A549 (cell line): ENCODE measurements at regions not wholly inside any gene's neighbourhood (a gene's known extent, or its start where the extent isn't known, plus 50 kb on each side); places are given as distances from the start of the nearest gene placed in this dataset.

Experiments
- ATAC-seq, 2 experiments: fragments of 200-7000 bp in 1 of 2; fragments of >200 bp in 1 of 2; cut with Nextera tagmentation in 1 of 2; cut with Tn5 transposase in 1 of 2; 3 replicates each; pipeline versions ENCODE4 v1.8.0 to v1.9.1; 2018 to 2020; ENCODE audit warnings: mild to moderate bottlenecking in 1 of 2, moderate library complexity in 1 of 2
- CTCF ChIA-PET: fragments of 300-600 bp; sonication (Branson Sonifier 250); formaldehyde crosslinking; extraction: SDS; loops from one replicate; lab custom pipeline; 2021; ENCODE audit warnings: antibody characterized with exemption, inconsistent platforms; lab: Yijun Ruan, JAX
- POLR2A ChIA-PET: fragments of 350-600 bp; formaldehyde crosslinking; extraction: SDS; loops from one replicate; lab custom pipeline; 2021; ENCODE audit warnings: antibody characterized with exemption, inconsistent platforms; lab: Yijun Ruan, JAX
- DNase-seq, 2 experiments: peaks; one replicate each; pipeline versions ENCODE4 v3.0.0 to v3.0.0-alpha.2; 2011 to 2016; ENCODE audit warnings: low read depth in 1 of 2, low spot score in 1 of 2
- FAIRE-seq: peaks from 2 replicates; lab custom pipeline; 2011; peaks lifted over from hg19 to GRCh38; lab: Jason Lieb, UNC
- H3K27ac ChIP-seq, 2 experiments: fragments of >200 bp; sonication (Bioruptor Twin); formaldehyde crosslinking; 3 replicates each; pipeline ENCODE4 v1.5.1; 2016 to 2017
- H3K4me1 ChIP-seq: fragments of >200 bp; sonication (Bioruptor Twin); formaldehyde crosslinking; 3 replicates; pipeline ENCODE4 v1.6.1; 2016
- H3K4me2 ChIP-seq: fragments of >200 bp; sonication (Bioruptor Twin); formaldehyde crosslinking; 3 replicates; pipeline ENCODE4 v1.6.1; 2016
- H3K4me3 ChIP-seq: fragments of >200 bp; sonication (Bioruptor Twin); formaldehyde crosslinking; 3 replicates; pipeline ENCODE4 v1.5.1; 2016
- H3K9me3 ChIP-seq: fragments of >200 bp; sonication (Bioruptor Twin); formaldehyde crosslinking; 3 replicates; pipeline ENCODE4 v1.6.1; 2016
- CBX2 ChIP-seq: fragments of 200-600 bp; sonication (generic); IDR thresholded peaks from 2 replicates; pipeline ENCODE4 v1.6.1; 2016; ENCODE audit warnings: low read depth, mild to moderate bottlenecking, borderline replicate concordance
- CBX8 ChIP-seq: fragments of 200-600 bp; sonication (generic); IDR thresholded peaks from 2 replicates; pipeline ENCODE4 v1.6.1; 2016
- CEBPB ChIP-seq, 2 experiments: fragments of >200 bp in 1 of 2; sonication (Bioruptor Twin) in 1 of 2; formaldehyde crosslinking in 1 of 2; IDR thresholded peaks; 2 replicates each; pipeline ENCODE4 v1.6.1; 2012 to 2016
- FOSB ChIP-seq: fragments of 250-450 bp; sonication (Bioruptor Pico); IDR thresholded peaks from 2 replicates; pipeline ENCODE4 v1.5.0; 2020; ENCODE audit warnings: mild to moderate bottlenecking, moderate library complexity
- FOSL2 ChIP-seq, 2 experiments: fragments of 450-650 bp in 1 of 2; fragments of >200 bp in 1 of 2; sonication (Bioruptor Twin) in 1 of 2; formaldehyde crosslinking; IDR thresholded peaks; 2 replicates each; pipeline versions ENCODE4 v1.5.0 to v1.6.1; 2016 to 2020; ENCODE audit warnings: mild to moderate bottlenecking in 1 of 2, moderate library complexity in 1 of 2
- HOXA7 ChIP-seq: fragments of 250-450 bp; sonication (Bioruptor Pico); IDR thresholded peaks from 2 replicates; pipeline ENCODE4 v1.5.0; 2020; ENCODE audit warnings: mild to moderate bottlenecking, moderate library complexity
- JUNB ChIP-seq: fragments of >200 bp; sonication (Bioruptor Twin); formaldehyde crosslinking; IDR thresholded peaks from 2 replicates; pipeline ENCODE4 v1.6.1; 2016
- MAZ ChIP-seq: fragments of 150-350 bp; IDR thresholded peaks from 2 replicates; pipeline ENCODE4 v1.6.1; 2014; ENCODE audit warnings: antibody characterized with exemption, low read depth, low read length, borderline replicate concordance
- NR3C1 ChIP-seq: fragments of >200 bp; sonication (Bioruptor Twin); formaldehyde crosslinking; IDR thresholded peaks from 3 replicates; pipeline ENCODE4 v1.6.1; 2017
- POLR2A ChIP-seq: IDR thresholded peaks from 2 replicates; pipeline ENCODE4 v1.6.1; 2012; ENCODE audit warnings: mild to moderate bottlenecking, low read length
- RAD21 ChIP-seq, 2 experiments: fragments of >200 bp in 1 of 2; sonication (Bioruptor Twin) in 1 of 2; formaldehyde crosslinking in 1 of 2; IDR thresholded peaks in 1 of 2; conservative IDR thresholded peaks in 1 of 2; 2 replicates in 1 of 2; 3 replicates in 1 of 2; pipeline ENCODE4 v1.6.1; 2012 to 2018; ENCODE audit warnings: inconsistent platforms in 1 of 2
- RARB ChIP-seq: fragments of 250-450 bp; sonication (Bioruptor Pico); IDR thresholded peaks from 2 replicates; pipeline ENCODE4 v1.8.0; 2021; ENCODE audit warnings: mild to moderate bottlenecking, moderate library complexity
- RCOR1 ChIP-seq: fragments of 150-350 bp; IDR thresholded peaks from 2 replicates; pipeline ENCODE4 v1.6.1; 2014; ENCODE audit warnings: antibody characterized with exemption, low read length, low read depth
- RNF2 ChIP-seq: fragments of 200-600 bp; sonication (generic); IDR thresholded peaks from 2 replicates; pipeline ENCODE4 v1.6.1; 2016; ENCODE audit warnings: low read depth, mild to moderate bottlenecking, antibody characterized with exemption, moderate library complexity, borderline replicate concordance
- ZFP36 ChIP-seq: fragments of 450-650 bp; IDR thresholded peaks from 2 replicates; pipeline ENCODE4 v1.6.1; 2014; ENCODE audit warnings: borderline replicate concordance; ENCODE audit not compliant: partially characterized antibody
- ZNF302 ChIP-seq: fragments of 250-450 bp; sonication (Bioruptor Pico); IDR thresholded peaks from 2 replicates; pipeline ENCODE4 v1.9.0; 2021; ENCODE audit warnings: inconsistent platforms, mild to moderate bottlenecking, moderate library complexity
- WGBS: methylation state at CpG from one replicate; pipeline ENCODE4 v1.1.6; 2017; ENCODE audit errors: missing lambda C conversion rate; 5-methylcytosine and 5-hydroxymethylcytosine counted together
- TF ChIP-seq, protein P1 (sequence below): fragments of >200 bp; sonication (Bioruptor Twin); formaldehyde crosslinking; IDR thresholded peaks from 3 replicates; pipeline ENCODE4 v1.6.1; 2016
- TF ChIP-seq, protein P2 (sequence below): fragments of 450-650 bp; IDR thresholded peaks from 2 replicates; pipeline ENCODE4 v1.6.1; 2014; ENCODE audit warnings: antibody characterized with exemption
- TF ChIP-seq, protein P3 (sequence below): fragments of 250-450 bp; sonication (Bioruptor Pico); IDR thresholded peaks from 2 replicates; pipeline ENCODE4 v1.5.0; 2021; ENCODE audit warnings: mild to moderate bottlenecking, moderate library complexity, borderline replicate concordance
- TF ChIP-seq, protein P4 (sequence below): IDR thresholded peaks from 2 replicates; pipeline ENCODE4 v1.6.1; 2012
- TF ChIP-seq, protein P5 (sequence below): fragments of >200 bp; sonication (Bioruptor Twin); formaldehyde crosslinking; IDR thresholded peaks from 3 replicates; pipeline ENCODE4 v1.5.1; 2016

DNA sequence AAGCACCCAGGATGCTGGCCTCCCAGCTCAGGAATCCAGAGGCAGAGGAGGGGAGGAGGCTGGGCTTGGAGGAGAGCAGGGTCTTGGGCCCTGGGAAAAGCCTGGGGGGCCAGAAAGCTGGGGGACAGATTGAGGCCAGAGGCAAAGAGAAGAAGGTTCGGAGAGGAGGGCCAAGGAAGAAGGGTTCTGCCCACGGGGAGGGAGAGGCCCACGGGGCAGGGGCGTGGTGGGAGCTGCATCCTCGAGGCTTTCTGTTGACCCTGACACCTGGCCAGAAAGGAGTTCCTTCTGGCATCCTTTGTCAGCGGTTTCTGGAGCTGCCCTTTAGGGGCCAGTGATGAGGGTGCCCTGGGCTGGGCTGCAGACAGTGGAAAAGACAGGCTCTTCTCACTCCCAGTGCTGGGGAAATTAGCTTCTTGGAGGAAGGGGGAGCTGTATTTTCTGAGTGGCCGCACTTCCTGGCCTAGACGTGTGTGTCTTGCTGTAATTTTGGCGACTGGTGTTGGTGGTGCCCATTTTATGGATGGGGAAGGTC lies 308.7 kb downstream of the SEC14L1 start:
- CTCF ChIA-PET, result interaction anchor here (1.1 to 10.5 kb wide), 5 partner anchors 9 to 118 kb away, joined by 3 to 111 read pairs (median 4); no protein-coding TSS in a partner anchor
- Histone ChIP-seq H3K27ac (peak overlapping the region; percentile 0 to 69; a peak in 2 of 6 replicates), H3K4me3 (no peak overlapping the region)

DNA sequence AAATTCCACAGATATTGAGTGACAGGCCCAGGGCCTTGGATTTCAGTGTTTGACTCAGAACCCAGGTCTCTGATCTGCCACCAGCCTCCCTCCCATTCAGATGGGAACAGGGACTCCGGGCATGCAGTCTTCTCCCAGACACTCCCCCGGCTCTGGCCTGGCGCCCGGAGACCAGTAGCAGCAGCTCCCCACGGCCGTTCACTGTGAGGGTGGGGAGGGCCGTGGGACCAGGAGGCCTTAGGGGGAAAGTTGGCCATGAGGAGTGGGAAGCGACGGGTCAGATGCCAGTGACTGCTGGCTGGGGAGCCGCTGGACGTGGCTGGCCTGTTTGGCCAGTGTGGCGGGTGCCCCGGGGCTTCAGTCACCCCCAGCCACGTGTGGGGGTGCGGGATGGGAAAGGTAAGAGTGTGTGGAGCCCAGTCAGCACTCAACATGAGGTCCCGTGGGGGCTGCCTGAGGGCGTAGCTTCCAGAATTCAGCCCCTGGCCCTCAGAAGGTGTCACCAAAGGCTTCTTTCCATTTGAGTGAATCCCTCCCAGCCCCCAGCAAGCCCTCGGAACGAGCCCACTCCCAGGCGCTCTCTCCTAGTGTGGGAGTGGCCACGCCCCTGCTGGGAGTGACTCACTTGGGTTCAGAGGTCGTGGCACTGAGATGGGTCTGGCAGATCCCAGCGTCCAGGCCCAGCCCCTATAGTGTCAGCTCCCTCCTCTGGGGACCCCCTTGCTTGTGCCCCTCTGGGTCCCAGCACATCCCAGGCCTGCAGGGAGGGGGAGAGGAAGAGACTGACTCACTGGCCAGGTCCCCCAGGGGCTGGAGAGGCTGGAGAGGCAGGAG lies 309.4 kb downstream of the SEC14L1 start:
- H3K9me3 ChIP-seq, result no peaks in the 10 kb centered on the region
- TF ChIP-seq ZNF302, result no peak
- no peak for TF ChIP-seq RAD21 (conservative IDR thresholded peaks at IDR 0.05 in 1 of 2, IDR thresholded peaks at IDR 0.05 in 1 of 2)
- TF ChIP-seq, protein P1, sequence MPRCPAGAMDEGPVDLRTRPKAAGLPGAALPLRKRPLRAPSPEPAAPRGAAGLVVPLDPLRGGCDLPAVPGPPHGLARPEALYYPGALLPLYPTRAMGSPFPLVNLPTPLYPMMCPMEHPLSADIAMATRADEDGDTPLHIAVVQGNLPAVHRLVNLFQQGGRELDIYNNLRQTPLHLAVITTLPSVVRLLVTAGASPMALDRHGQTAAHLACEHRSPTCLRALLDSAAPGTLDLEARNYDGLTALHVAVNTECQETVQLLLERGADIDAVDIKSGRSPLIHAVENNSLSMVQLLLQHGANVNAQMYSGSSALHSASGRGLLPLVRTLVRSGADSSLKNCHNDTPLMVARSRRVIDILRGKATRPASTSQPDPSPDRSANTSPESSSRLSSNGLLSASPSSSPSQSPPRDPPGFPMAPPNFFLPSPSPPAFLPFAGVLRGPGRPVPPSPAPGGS, result no peak
- no peak for TF ChIP-seq FOSL2 (IDR thresholded peaks at IDR 0.05)
- peak; percentile 52; the same call in 1 of the 2 replicates for TF ChIP-seq FOSL2 (CRISPR knock-in tag; IDR thresholded peaks at IDR 0.05)
- TF ChIP-seq, all 56 proteins: peak for 1
- ChIA-PET POLR2A (no interaction called here), CTCF (interaction anchor here (1.1 to 10.5 kb wide), 7 partner anchors 10 to 119 kb away, joined by 3 to 111 read pairs (median 4); no protein-coding TSS in a partner anchor)
- Histone ChIP-seq H3K27ac (peak overlapping the region; percentile 1 to 69; a peak in 3 of 6 replicates), H3K4me1 (peaks cover 22% of the 10 kb centered on the region), H3K4me3 (no peak overlapping the region), H3K4me2 (peak overlapping the region; percentile 48)
- FAIRE-seq, result no peak
- DNase-seq, result peak in 1 of 2 experiments; percentile 56
- peak; percentile 51 to 68; a peak in 5 of 6 replicates for ATAC-seq
- WGBS, result 59% methylated on average over 21 of the region's 23 CpGs

More for the DNA sequence above, 308.7 kb downstream of the SEC14L1 start:
- DNase-seq, result no peak
- TF ChIP-seq CBX2 (no peak), POLR2A (no peak), NR3C1 (no peak), ZFP36 (no peak), RNF2 (no peak), MAZ (no peak), CBX8 (no peak), RARB (no peak), CEBPB (IDR thresholded peaks at IDR 0.05) (no peak), RCOR1 (no peak), JUNB (no peak), FOSB (CRISPR knock-in tag) (no peak), HOXA7 (CRISPR knock-in tag) (no peak)
- TF ChIP-seq, protein P2, sequence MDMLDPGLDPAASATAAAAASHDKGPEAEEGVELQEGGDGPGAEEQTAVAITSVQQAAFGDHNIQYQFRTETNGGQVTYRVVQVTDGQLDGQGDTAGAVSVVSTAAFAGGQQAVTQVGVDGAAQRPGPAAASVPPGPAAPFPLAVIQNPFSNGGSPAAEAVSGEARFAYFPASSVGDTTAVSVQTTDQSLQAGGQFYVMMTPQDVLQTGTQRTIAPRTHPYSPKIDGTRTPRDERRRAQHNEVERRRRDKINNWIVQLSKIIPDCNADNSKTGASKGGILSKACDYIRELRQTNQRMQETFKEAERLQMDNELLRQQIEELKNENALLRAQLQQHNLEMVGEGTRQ, result no peak
- TF ChIP-seq, protein P3, sequence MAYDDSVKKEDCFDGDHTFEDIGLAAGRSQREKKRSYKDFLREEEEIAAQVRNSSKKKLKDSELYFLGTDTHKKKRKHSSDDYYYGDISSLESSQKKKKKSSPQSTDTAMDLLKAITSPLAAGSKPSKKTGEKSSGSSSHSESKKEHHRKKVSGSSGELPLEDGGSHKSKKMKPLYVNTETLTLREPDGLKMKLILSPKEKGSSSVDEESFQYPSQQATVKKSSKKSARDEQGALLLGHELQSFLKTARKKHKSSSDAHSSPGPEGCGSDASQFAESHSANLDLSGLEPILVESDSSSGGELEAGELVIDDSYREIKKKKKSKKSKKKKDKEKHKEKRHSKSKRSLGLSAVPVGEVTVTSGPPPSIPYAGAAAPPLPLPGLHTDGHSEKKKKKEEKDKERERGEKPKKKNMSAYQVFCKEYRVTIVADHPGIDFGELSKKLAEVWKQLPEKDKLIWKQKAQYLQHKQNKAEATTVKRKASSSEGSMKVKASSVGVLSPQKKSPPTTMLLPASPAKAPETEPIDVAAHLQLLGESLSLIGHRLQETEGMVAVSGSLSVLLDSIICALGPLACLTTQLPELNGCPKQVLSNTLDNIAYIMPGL (CRISPR knock-in tag), result no peak
- TF ChIP-seq, protein P4, sequence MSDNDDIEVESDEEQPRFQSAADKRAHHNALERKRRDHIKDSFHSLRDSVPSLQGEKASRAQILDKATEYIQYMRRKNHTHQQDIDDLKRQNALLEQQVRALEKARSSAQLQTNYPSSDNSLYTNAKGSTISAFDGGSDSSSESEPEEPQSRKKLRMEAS, result no peak
- TF ChIP-seq, protein P5, sequence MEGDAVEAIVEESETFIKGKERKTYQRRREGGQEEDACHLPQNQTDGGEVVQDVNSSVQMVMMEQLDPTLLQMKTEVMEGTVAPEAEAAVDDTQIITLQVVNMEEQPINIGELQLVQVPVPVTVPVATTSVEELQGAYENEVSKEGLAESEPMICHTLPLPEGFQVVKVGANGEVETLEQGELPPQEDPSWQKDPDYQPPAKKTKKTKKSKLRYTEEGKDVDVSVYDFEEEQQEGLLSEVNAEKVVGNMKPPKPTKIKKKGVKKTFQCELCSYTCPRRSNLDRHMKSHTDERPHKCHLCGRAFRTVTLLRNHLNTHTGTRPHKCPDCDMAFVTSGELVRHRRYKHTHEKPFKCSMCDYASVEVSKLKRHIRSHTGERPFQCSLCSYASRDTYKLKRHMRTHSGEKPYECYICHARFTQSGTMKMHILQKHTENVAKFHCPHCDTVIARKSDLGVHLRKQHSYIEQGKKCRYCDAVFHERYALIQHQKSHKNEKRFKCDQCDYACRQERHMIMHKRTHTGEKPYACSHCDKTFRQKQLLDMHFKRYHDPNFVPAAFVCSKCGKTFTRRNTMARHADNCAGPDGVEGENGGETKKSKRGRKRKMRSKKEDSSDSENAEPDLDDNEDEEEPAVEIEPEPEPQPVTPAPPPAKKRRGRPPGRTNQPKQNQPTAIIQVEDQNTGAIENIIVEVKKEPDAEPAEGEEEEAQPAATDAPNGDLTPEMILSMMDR, result no peak
- TF ChIP-seq, all 56 proteins: peak for 0
- Histone ChIP-seq H3K4me1 (peaks cover 22% of the 10 kb centered on the region), H3K9me3 (no peaks in the 10 kb centered on the region), H3K4me2 (peak overlapping the region; percentile 48)
- POLR2A ChIA-PET, result no interaction called here
- 62% methylated on average over 9 of the region's 9 CpGs for WGBS
- FAIRE-seq, result no peak
- ATAC-seq, result peak; percentile 5 to 26; a peak in 3 of 6 replicates
